Ovary (tissue), 3 donors: ENCODE measurements at regions not wholly inside any gene's neighbourhood (a gene's known extent, or its start where the extent isn't known, plus 50 kb on each side); places are given as distances from the start of the nearest gene placed in this dataset.

ENCODE experiments used
- CTCF ChIP-seq, 3 donors: fragments of 450-650 bp in 2 of 3; fragments of 200-600 bp in 1 of 3; IDR thresholded peaks; one replicate each; pipeline versions ENCODE4 v1.5.1 to v1.8.0; 2016 to 2022; ENCODE audit warnings: antibody characterized with exemption in 3 of 3, mild to moderate bottlenecking in 1 of 3
- EP300 ChIP-seq: sonication (generic); formaldehyde crosslinking; IDR thresholded peaks from one replicate; pipeline ENCODE4 v1.6.1; 2017; ENCODE audit warnings: antibody characterized with exemption
- POLR2A ChIP-seq: fragments of 450-650 bp; IDR thresholded peaks from one replicate; pipeline ENCODE4 v1.6.1; 2017; ENCODE audit warnings: antibody characterized with exemption, mild to moderate bottlenecking, moderate library complexity
- donor health status: DM: no; HTN: no; CAD: no.

- TF ChIP-seq CTCF (IDR thresholded peaks at IDR 0.05) = no peak
- TF ChIP-seq POLR2A = no peak
- TF ChIP-seq EP300 = no peak
These were observed 207.0 kb upstream of the SALL3 start for GRCh38 chr18:78772360-78773302.
